HUES6 (cell line): ENCODE measurements at regions not wholly inside any gene's neighbourhood (a gene's known extent, or its start where the extent isn't known, plus 50 kb on each side); places are given as distances from the start of the nearest gene placed in this dataset.

Experiments used
- H3K27ac ChIP-seq: 2 replicates; pipeline ENCODE4 v1.7.0; 2013; ENCODE audit warnings: low read depth, mild to moderate bottlenecking, low read length, inconsistent platforms
- H3K27me3 ChIP-seq: 2 replicates; pipeline ENCODE4 v1.6.1; 2013; ENCODE audit warnings: low read length; ENCODE audit not compliant: control insufficient read depth, insufficient read depth
- H3K36me3 ChIP-seq: 2 replicates; pipeline ENCODE4 v1.6.1; 2013; ENCODE audit warnings: low read length; ENCODE audit not compliant: control insufficient read depth, insufficient read depth
- H3K4me1 ChIP-seq: 2 replicates; pipeline ENCODE4 v1.6.1; 2013; ENCODE audit warnings: low read length; ENCODE audit not compliant: control insufficient read depth, insufficient read depth
- H3K4me3 ChIP-seq: 2 replicates; pipeline ENCODE4 v1.5.1; 2013; ENCODE audit warnings: low read depth, low read length
- H3K9ac ChIP-seq: one replicate; pipeline ENCODE4 v1.6.1; 2013; ENCODE audit warnings: mild to moderate bottlenecking, low read length
- H3K9me3 ChIP-seq: 2 replicates; pipeline ENCODE4 v1.6.1; 2013; ENCODE audit warnings: low read depth, low read length; ENCODE audit not compliant: control insufficient read depth, insufficient read depth

- Histone ChIP-seq H3K9ac (no peak overlapping the region), H3K27ac (no peak overlapping the region), H3K4me1 (no peaks in the 10 kb centered on the region), H3K36me3 (no peaks in the 10 kb centered on the region), H3K27me3 (peaks cover 3% of the 10 kb centered on the region), H3K4me3 (no peak overlapping the region), H3K9me3 (0 out of 2 replicates have a peak, but pooled peaks cover 2% of the 10 kb centered on the region)
Measured at GRCh38 chr4:104896660-104897645, 249.7 kb upstream of the TET2 start.

GRCh38 chr4:104899863-104900262 lies 246.8 kb upstream of the TET2 start:
- no peaks in the 10 kb centered on the region for H3K4me1 ChIP-seq
- peaks cover 30% of the 10 kb centered on the region for H3K27me3 ChIP-seq
- no peak overlapping the region for H3K27ac ChIP-seq
- H3K36me3 ChIP-seq, result no peaks in the 10 kb centered on the region
- H3K9me3 ChIP-seq, result 0 out of 2 replicates have a peak, but pooled peaks cover 2% of the 10 kb centered on the region
- H3K4me3 ChIP-seq, result no peak overlapping the region
- H3K9ac ChIP-seq, result no peak overlapping the region

GRCh38 chr4:104901438-104901837 lies 245.2 kb upstream of the TET2 start:
- no peaks in the 10 kb centered on the region for H3K4me1 ChIP-seq
- H3K27ac ChIP-seq, result no peak overlapping the region
- no peak overlapping the region for H3K4me3 ChIP-seq
- peaks cover 46% of the 10 kb centered on the region for H3K27me3 ChIP-seq
- H3K9ac ChIP-seq, result no peak overlapping the region
- no peaks in the 10 kb centered on the region for H3K36me3 ChIP-seq
- H3K9me3 ChIP-seq, result 0 out of 2 replicates have a peak, but pooled peaks cover 2% of the 10 kb centered on the region

- Histone ChIP-seq H3K4me3 (no peak overlapping the region), H3K4me1 (no peaks in the 10 kb centered on the region), H3K9me3 (0 out of 2 replicates have a peak, but pooled peaks cover 2% of the 10 kb centered on the region), H3K27ac (no peak overlapping the region), H3K36me3 (no peaks in the 10 kb centered on the region), H3K27me3 (peaks cover 52% of the 10 kb centered on the region), H3K9ac (no peak overlapping the region)
Measured at GRCh38 chr4:104901961-104902605, 244.6 kb upstream of the TET2 start.

GRCh38 chr4:104905065-104905464 lies 241.6 kb upstream of the TET2 start:
- Histone ChIP-seq H3K27me3 (peaks cover 82% of the 10 kb centered on the region), H3K27ac (no peak overlapping the region), H3K36me3 (no peaks in the 10 kb centered on the region), H3K4me1 (no peaks in the 10 kb centered on the region), H3K9ac (no peak overlapping the region), H3K4me3 (no peak overlapping the region), H3K9me3 (no peaks in the 10 kb centered on the region)

GRCh38 chr4:104905546-104905945 lies 241.1 kb upstream of the TET2 start:
- Histone ChIP-seq H3K4me3 (no peak overlapping the region), H3K9ac (no peak overlapping the region), H3K9me3 (no peaks in the 10 kb centered on the region), H3K36me3 (no peaks in the 10 kb centered on the region), H3K27me3 (peaks cover 87% of the 10 kb centered on the region), H3K27ac (no peak overlapping the region), H3K4me1 (no peaks in the 10 kb centered on the region)

GRCh38 chr4:104906276-104906675 lies 240.4 kb upstream of the TET2 start:
- no peak overlapping the region for H3K4me3 ChIP-seq
- H3K4me1 ChIP-seq, result no peaks in the 10 kb centered on the region
- peaks cover 94% of the 10 kb centered on the region for H3K27me3 ChIP-seq
- no peak overlapping the region for H3K27ac ChIP-seq
- H3K9me3 ChIP-seq, result no peaks in the 10 kb centered on the region
- H3K9ac ChIP-seq, result no peak overlapping the region
- H3K36me3 ChIP-seq, result no peaks in the 10 kb centered on the region

GRCh38 chr4:104907074-104907649 lies 239.5 kb upstream of the TET2 start:
- Histone ChIP-seq H3K27ac (no peak overlapping the region), H3K4me1 (no peaks in the 10 kb centered on the region), H3K4me3 (no peak overlapping the region), H3K9me3 (no peaks in the 10 kb centered on the region), H3K9ac (no peak overlapping the region), H3K27me3 (peaks cover 98% of the 10 kb centered on the region), H3K36me3 (no peaks in the 10 kb centered on the region)

GRCh38 chr4:104907991-104908390 lies 238.7 kb upstream of the TET2 start:
- Histone ChIP-seq H3K4me1 (no peaks in the 10 kb centered on the region), H3K9me3 (no peaks in the 10 kb centered on the region), H3K9ac (no peak overlapping the region), H3K27ac (no peak overlapping the region), H3K36me3 (no peaks in the 10 kb centered on the region), H3K27me3 (peaks cover 99% of the 10 kb centered on the region), H3K4me3 (no peak overlapping the region)

- H3K27me3 ChIP-seq, result peaks cover 100% of the 10 kb centered on the region
- H3K4me3 ChIP-seq, result no peak overlapping the region
- no peak overlapping the region for H3K9ac ChIP-seq
- H3K27ac ChIP-seq, result no peak overlapping the region
- H3K9me3 ChIP-seq, result no peaks in the 10 kb centered on the region
- no peaks in the 10 kb centered on the region for H3K4me1 ChIP-seq
- H3K36me3 ChIP-seq, result no peaks in the 10 kb centered on the region
Measured at GRCh38 chr4:104909376-104909775, 237.3 kb upstream of the TET2 start.

GRCh38 chr4:104912518-104912917 lies 234.2 kb upstream of the TET2 start:
- peaks cover 4% of the 10 kb centered on the region; the same call in 1 of the 2 replicates for H3K4me1 ChIP-seq
- no peak overlapping the region for H3K4me3 ChIP-seq
- H3K9me3 ChIP-seq, result no peaks in the 10 kb centered on the region
- H3K27me3 ChIP-seq, result peaks cover 99% of the 10 kb centered on the region
- no peak overlapping the region for H3K27ac ChIP-seq
- no peaks in the 10 kb centered on the region for H3K36me3 ChIP-seq
- no peak overlapping the region for H3K9ac ChIP-seq
